HL-60 (cell line): ENCODE measurements at regions not wholly inside any gene's neighbourhood (a gene's known extent, or its start where the extent isn't known, plus 50 kb on each side); places are given as distances from the start of the nearest gene placed in this dataset.

Experiments used
- DNase-seq, 2 experiments: peaks; one replicate each; pipeline ENCODE4 v3.0.0-alpha.2; 2010 to 2020; ENCODE audit warnings: low read depth in 1 of 2, low spot score in 1 of 2
- H3K27ac ChIP-seq: fragments of 250-450 bp; sonication (Bioruptor Pico); replicated peaks from 2 replicates; pipeline ENCODE4 v1.5.1; 2020; ENCODE audit warnings: mild to moderate bottlenecking, moderate library complexity
- H3K27me3 ChIP-seq: fragments of 250-450 bp; sonication (Bioruptor Pico); 2 replicates; pipeline ENCODE4 v1.5.1; 2021; ENCODE audit warnings: mild to moderate bottlenecking, moderate library complexity; ENCODE audit not compliant: insufficient read depth, poor library complexity, severe bottlenecking
- H3K4me3 ChIP-seq: replicated peaks from 2 replicates; pipeline ENCODE4 v1.5.1; 2011; ENCODE audit warnings: mild to moderate bottlenecking, control low read depth, low read length; ENCODE audit not compliant: insufficient read depth
- CTCF ChIP-seq: IDR thresholded peaks from one replicate; pipeline ENCODE4 v1.5.1; 2011; ENCODE audit warnings: low read length, control low read depth, inconsistent platforms; ENCODE audit not compliant: insufficient read depth
- GABPA ChIP-seq: IDR thresholded peaks from 2 replicates; pipeline ENCODE4 v1.6.1; 2012; ENCODE audit warnings: low read depth
- POLR2AphosphoS5 ChIP-seq: IDR thresholded peaks from 2 replicates; pipeline ENCODE4 v1.6.1; 2012; ENCODE audit warnings: low read depth
- SPI1 ChIP-seq: IDR thresholded peaks from 2 replicates; pipeline ENCODE4 v1.6.1; 2012; ENCODE audit warnings: low read depth, mild to moderate bottlenecking, borderline replicate concordance
- TF ChIP-seq, protein P1 (sequence below): IDR thresholded peaks from 2 replicates; pipeline ENCODE4 v1.6.1; 2012; ENCODE audit warnings: low read depth; ENCODE audit not compliant: insufficient replicate concordance

DNA sequence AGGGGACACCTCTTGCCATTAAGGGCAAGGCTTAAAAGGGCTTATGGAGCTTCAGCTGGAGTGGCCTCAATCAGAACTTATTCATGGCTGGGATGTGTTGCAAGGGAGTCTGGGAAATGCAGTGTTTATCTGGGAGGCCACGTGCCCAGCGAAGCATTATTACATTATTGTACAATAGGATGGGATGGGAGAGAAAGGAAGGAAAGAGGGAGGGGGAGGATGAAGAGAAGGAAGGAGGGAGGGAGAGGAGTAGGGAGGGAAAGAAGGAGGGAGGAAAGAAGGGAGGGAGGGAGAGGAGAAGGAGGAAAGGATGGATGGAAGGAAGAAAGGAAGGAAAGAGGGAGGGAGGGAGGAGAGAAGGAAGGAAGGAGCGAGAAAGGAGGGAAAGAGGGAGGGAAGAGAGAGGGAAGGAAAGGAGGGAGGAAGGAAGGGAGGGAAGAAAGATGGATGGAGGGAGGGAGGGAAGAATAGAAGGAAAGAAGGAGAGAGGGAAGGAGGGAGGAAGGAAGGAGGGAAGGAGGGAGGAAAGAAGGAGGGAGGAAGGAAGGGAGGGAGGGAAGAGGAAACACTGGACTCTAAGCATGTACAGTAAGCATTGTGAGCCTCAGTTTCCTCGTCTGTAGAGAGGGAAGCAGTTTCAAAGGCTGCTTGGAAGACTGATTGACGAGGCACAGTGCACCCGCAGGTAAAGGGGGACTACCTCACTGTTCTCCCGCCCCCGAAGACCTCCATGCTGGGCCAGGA is 62.2 kb downstream of the MYEOV start:
- H3K4me3 ChIP-seq = no peak overlapping the region
- no peaks in the 10 kb centered on the region for H3K27me3 ChIP-seq
- H3K27ac ChIP-seq = no peak overlapping the region
- TF ChIP-seq SPI1 (no peak), CTCF (no peak), POLR2AphosphoS5 (no peak), GABPA (no peak)
- TF ChIP-seq, protein P1, sequence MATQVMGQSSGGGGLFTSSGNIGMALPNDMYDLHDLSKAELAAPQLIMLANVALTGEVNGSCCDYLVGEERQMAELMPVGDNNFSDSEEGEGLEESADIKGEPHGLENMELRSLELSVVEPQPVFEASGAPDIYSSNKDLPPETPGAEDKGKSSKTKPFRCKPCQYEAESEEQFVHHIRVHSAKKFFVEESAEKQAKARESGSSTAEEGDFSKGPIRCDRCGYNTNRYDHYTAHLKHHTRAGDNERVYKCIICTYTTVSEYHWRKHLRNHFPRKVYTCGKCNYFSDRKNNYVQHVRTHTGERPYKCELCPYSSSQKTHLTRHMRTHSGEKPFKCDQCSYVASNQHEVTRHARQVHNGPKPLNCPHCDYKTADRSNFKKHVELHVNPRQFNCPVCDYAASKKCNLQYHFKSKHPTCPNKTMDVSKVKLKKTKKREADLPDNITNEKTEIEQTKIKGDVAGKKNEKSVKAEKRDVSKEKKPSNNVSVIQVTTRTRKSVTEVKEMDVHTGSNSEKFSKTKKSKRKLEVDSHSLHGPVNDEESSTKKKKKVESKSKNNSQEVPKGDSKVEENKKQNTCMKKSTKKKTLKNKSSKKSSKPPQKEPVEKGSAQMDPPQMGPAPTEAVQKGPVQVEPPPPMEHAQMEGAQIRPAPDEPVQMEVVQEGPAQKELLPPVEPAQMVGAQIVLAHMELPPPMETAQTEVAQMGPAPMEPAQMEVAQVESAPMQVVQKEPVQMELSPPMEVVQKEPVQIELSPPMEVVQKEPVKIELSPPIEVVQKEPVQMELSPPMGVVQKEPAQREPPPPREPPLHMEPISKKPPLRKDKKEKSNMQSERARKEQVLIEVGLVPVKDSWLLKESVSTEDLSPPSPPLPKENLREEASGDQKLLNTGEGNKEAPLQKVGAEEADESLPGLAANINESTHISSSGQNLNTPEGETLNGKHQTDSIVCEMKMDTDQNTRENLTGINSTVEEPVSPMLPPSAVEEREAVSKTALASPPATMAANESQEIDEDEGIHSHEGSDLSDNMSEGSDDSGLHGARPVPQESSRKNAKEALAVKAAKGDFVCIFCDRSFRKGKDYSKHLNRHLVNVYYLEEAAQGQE = no peak
- DNase-seq = no peak

GRCh38 chr11:69356703-69357457 is 62.9 kb downstream of the MYEOV start:
- H3K27ac ChIP-seq = no peak overlapping the region
- TF ChIP-seq CTCF (no peak), POLR2AphosphoS5 (no peak), GABPA (no peak), SPI1 (no peak)
- TF ChIP-seq, protein P1 = no peak
- H3K27me3 ChIP-seq = no peaks in the 10 kb centered on the region
- no peak for DNase-seq
- H3K4me3 ChIP-seq = no peak overlapping the region

DNA sequence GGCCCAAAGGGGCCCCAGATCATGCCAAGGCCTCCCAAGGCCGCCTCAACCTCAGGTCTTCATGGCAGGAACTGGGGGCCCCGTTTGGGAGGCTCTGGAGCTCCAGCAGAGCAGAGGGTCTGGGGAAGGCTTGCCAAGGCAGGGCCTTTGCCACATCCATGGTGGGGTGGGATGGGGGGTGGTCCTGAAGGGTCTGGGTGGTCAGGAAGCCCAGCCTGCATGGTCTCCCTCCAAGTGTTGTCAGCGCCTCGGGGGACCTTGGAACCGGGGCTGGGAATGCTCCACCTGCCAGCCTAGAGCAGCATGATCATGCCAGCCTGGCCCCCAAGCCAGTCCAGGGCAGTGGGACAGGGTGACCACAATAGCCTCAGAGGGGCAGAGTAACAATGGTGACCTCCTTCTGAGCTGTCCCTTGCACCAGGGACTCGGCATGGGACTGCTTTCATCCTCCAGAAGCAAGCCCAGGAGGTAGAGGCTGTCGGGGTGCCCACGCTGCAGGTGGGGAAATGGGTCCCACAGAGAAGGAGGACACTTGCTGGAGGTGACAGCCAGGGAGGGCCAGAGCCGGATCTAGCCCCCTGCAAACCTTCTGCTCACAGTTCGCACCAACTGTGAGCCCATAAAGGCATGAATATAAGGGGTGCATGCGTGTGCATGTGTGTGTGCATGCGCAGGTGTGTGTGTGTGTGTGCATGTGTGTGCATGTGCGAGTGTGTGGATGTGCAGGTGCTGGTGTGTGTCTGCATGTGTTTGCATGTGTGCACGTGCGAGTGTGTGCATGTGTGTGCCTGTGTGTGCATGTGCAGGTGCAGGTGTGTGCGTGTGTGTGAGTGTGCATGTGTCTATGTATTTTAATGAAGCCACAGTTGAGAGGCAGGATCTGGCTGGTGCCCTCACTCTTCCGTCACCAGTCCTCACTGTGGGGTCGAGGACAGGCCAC is 63.8 kb downstream of the MYEOV start:
- DNase-seq = no peak
- Histone ChIP-seq H3K4me3 (no peak overlapping the region), H3K27me3 (no peaks in the 10 kb centered on the region), H3K27ac (no peak overlapping the region)
- TF ChIP-seq CTCF = no peak
- TF ChIP-seq GABPA = no peak
- TF ChIP-seq SPI1 = no peak
- TF ChIP-seq, protein P1 = no peak
- no peak for TF ChIP-seq POLR2AphosphoS5
